Liver (tissue), 8 donors: ENCODE measurements at regions not wholly inside any gene's neighbourhood (a gene's known extent, or its start where the extent isn't known, plus 50 kb on each side); places are given as distances from the start of the nearest gene placed in this dataset.

Experiments
- DNase-seq: peaks from one replicate; pipeline ENCODE4 v3.0.0-alpha.2; 2017; ENCODE audit warnings: low spot score
- H3K27ac ChIP-seq, 2 donors: one replicate each; pipeline ENCODE4 v1.7.0; 2013; ENCODE audit warnings: inconsistent platforms in 2 of 2, low read length in 2 of 2, control low read depth in 1 of 2, low read depth in 1 of 2, mild to moderate bottlenecking in 1 of 2
- H3K27me3 ChIP-seq, 4 donors: one replicate each; pipeline versions ENCODE4 v1.6.1 to v1.7.0; 2013; ENCODE audit warnings: low read length in 3 of 4, inconsistent platforms in 1 of 4, mild to moderate bottlenecking in 1 of 4, moderate library complexity in 1 of 4; ENCODE audit not compliant: control insufficient read depth in 4 of 4, insufficient read depth in 4 of 4
- H3K36me3 ChIP-seq, 4 donors: one replicate each; pipeline versions ENCODE4 v1.6.1 to v1.7.0; 2013; ENCODE audit warnings: low read length in 3 of 4, mild to moderate bottlenecking in 3 of 4, low read depth in 1 of 4, moderate library complexity in 1 of 4; ENCODE audit not compliant: control insufficient read depth in 4 of 4, insufficient read depth in 3 of 4
- H3K4me1 ChIP-seq, 4 donors: one replicate each; pipeline versions ENCODE4 v1.6.1 to v1.7.0; 2013; ENCODE audit warnings: low read length in 3 of 4, mild to moderate bottlenecking in 3 of 4, moderate library complexity in 1 of 4; ENCODE audit not compliant: control insufficient read depth in 4 of 4, insufficient read depth in 4 of 4
- H3K4me3 ChIP-seq, 3 donors: one replicate each; pipeline versions ENCODE4 v1.6.1 to v1.7.0; 2013; ENCODE audit warnings: low read length in 3 of 3, control low read depth in 1 of 3, low read depth in 1 of 3, mild to moderate bottlenecking in 1 of 3
- H3K9ac ChIP-seq, 2 donors: one replicate each; pipeline ENCODE4 v1.7.0; 2013; ENCODE audit warnings: low read length in 2 of 2, mild to moderate bottlenecking in 2 of 2, moderate library complexity in 2 of 2, control low read depth in 1 of 2, low read depth in 1 of 2
- H3K9me3 ChIP-seq, 4 donors: one replicate each; pipeline versions ENCODE4 v1.6.1 to v1.7.0; 2013; ENCODE audit warnings: low read length in 3 of 4; ENCODE audit not compliant: control insufficient read depth in 4 of 4
- FOXA1 ChIP-seq: IDR thresholded peaks from 2 replicates; pipeline ENCODE4 v1.6.1; 2016; ENCODE audit warnings: antibody characterized with exemption
- FOXA2 ChIP-seq: IDR thresholded peaks from 2 replicates; pipeline ENCODE4 v1.6.1; 2016; ENCODE audit warnings: antibody characterized with exemption
- GABPA ChIP-seq, 2 donors: IDR thresholded peaks in 1 of 2; conservative IDR thresholded peaks in 1 of 2; 2 replicates each; pipeline ENCODE4 v1.6.1; 2016; ENCODE audit warnings: antibody characterized with exemption in 2 of 2, mild to moderate bottlenecking in 1 of 2, moderate library complexity in 1 of 2
- HNF4A ChIP-seq, 2 donors: conservative IDR thresholded peaks; 2 replicates each; pipeline ENCODE4 v1.6.1; 2016; ENCODE audit warnings: antibody characterized with exemption in 2 of 2, mild to moderate bottlenecking in 2 of 2
- HNF4G ChIP-seq: IDR thresholded peaks from 2 replicates; pipeline ENCODE4 v1.6.1; 2016; ENCODE audit warnings: antibody characterized with exemption
- JUND ChIP-seq, 2 donors: IDR thresholded peaks; 2 replicates each; pipeline ENCODE4 v1.6.1; 2016; ENCODE audit warnings: antibody characterized with exemption in 2 of 2
- NR2F2 ChIP-seq: IDR thresholded peaks from 2 replicates; pipeline ENCODE4 v1.6.1; 2016; ENCODE audit warnings: antibody characterized with exemption
- RAD21 ChIP-seq, 2 donors: IDR thresholded peaks; 2 replicates each; pipeline ENCODE4 v1.6.1; 2016; ENCODE audit warnings: antibody characterized with exemption in 2 of 2, mild to moderate bottlenecking in 2 of 2
- RXRA ChIP-seq, 2 donors: IDR thresholded peaks; 2 replicates each; pipeline ENCODE4 v1.6.1; 2017 to 2018; ENCODE audit warnings: antibody characterized with exemption in 2 of 2, mild to moderate bottlenecking in 1 of 2
- SP1 ChIP-seq: IDR thresholded peaks from 2 replicates; pipeline ENCODE4 v1.6.1; 2018; ENCODE audit warnings: antibody characterized with exemption, mild to moderate bottlenecking
- TAF1 ChIP-seq: conservative IDR thresholded peaks from 2 replicates; pipeline ENCODE4 v1.6.1; 2016; ENCODE audit warnings: antibody characterized with exemption, mild to moderate bottlenecking
- YY1 ChIP-seq: IDR thresholded peaks from 2 replicates; pipeline ENCODE4 v1.6.1; 2016; ENCODE audit warnings: antibody characterized with exemption, mild to moderate bottlenecking
- WGBS: extraction: QIAGEN DNeasy Blood & Tissue Kit; methylation state at CpG from one replicate; pipeline ENCODE4 v1.1.7; 2013; 5-methylcytosine and 5-hydroxymethylcytosine counted together
- TF ChIP-seq, protein P1 (sequence below): IDR thresholded peaks from 2 replicates; pipeline ENCODE4 v1.6.1; 2016; ENCODE audit warnings: antibody characterized with exemption, mild to moderate bottlenecking
- TF ChIP-seq, protein P2 (sequence below): IDR thresholded peaks from 2 replicates; pipeline ENCODE4 v1.6.1; 2016; ENCODE audit warnings: antibody characterized with exemption
- TF ChIP-seq, protein P3 (sequence below): fragments of 150-350 bp; IDR thresholded peaks from 2 replicates; pipeline ENCODE4 v1.5.1; 2017; ENCODE audit warnings: improper control_type of control experiment, low read depth, low read length; ENCODE audit not compliant: missing input control
- TF ChIP-seq, protein P4 (sequence below): IDR thresholded peaks from 2 replicates; pipeline ENCODE4 v1.6.1; 2016; ENCODE audit warnings: antibody characterized with exemption
- TF ChIP-seq, protein P5 (sequence below): IDR thresholded peaks from 2 replicates; pipeline ENCODE4 v1.6.1; 2016; ENCODE audit warnings: antibody characterized with exemption
- donor health status: healthy.
- donor health status: healthy.
- donor health status: healthy.
- donor health status: healthy.
- donor health status: healthy.

DNA sequence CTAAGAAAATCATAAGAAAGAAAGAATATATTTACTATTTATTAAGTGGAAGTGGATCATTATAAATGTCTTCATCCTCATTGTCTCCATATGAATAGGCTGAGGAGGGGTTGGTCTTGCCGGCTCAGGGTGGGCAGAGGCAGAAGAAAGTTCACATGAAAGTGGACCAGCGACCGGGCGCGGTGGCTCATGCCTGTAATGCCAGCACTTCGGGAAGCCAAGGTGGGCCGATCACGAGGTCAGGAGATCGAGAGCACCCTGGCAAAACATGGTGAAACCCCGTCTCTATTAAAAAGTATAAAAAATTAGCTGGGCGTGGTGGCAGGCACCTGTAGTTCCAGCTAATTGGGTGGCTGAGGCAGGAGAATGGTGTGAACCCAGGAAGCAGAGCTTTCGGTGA is 1145.4 kb downstream of the STIM2 start:
- H3K9ac ChIP-seq = no peak overlapping the region
- H3K27me3 ChIP-seq = no peaks in the 10 kb centered on the region
- no peak overlapping the region for H3K4me3 ChIP-seq
- WGBS = 87% methylated on average over 12 of the region's 12 CpGs
- no peak overlapping the region for H3K27ac ChIP-seq
- H3K36me3 ChIP-seq = no peaks in the 10 kb centered on the region
- TF ChIP-seq, protein P1, sequence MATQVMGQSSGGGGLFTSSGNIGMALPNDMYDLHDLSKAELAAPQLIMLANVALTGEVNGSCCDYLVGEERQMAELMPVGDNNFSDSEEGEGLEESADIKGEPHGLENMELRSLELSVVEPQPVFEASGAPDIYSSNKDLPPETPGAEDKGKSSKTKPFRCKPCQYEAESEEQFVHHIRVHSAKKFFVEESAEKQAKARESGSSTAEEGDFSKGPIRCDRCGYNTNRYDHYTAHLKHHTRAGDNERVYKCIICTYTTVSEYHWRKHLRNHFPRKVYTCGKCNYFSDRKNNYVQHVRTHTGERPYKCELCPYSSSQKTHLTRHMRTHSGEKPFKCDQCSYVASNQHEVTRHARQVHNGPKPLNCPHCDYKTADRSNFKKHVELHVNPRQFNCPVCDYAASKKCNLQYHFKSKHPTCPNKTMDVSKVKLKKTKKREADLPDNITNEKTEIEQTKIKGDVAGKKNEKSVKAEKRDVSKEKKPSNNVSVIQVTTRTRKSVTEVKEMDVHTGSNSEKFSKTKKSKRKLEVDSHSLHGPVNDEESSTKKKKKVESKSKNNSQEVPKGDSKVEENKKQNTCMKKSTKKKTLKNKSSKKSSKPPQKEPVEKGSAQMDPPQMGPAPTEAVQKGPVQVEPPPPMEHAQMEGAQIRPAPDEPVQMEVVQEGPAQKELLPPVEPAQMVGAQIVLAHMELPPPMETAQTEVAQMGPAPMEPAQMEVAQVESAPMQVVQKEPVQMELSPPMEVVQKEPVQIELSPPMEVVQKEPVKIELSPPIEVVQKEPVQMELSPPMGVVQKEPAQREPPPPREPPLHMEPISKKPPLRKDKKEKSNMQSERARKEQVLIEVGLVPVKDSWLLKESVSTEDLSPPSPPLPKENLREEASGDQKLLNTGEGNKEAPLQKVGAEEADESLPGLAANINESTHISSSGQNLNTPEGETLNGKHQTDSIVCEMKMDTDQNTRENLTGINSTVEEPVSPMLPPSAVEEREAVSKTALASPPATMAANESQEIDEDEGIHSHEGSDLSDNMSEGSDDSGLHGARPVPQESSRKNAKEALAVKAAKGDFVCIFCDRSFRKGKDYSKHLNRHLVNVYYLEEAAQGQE = no peak
- TF ChIP-seq JUND (IDR thresholded peaks at IDR 0.05) = no peak
- TF ChIP-seq GABPA (IDR thresholded peaks at IDR 0.05 in 1 of 2, conservative IDR thresholded peaks at IDR 0.05 in 1 of 2) = no peak
- no peak for TF ChIP-seq NR2F2
- TF ChIP-seq FOXA1 = no peak
- no peak for TF ChIP-seq HNF4G
- no peak for TF ChIP-seq HNF4A (conservative IDR thresholded peaks at IDR 0.05)
- TF ChIP-seq, protein P2, sequence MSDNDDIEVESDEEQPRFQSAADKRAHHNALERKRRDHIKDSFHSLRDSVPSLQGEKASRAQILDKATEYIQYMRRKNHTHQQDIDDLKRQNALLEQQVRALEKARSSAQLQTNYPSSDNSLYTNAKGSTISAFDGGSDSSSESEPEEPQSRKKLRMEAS = no peak
- no peak for TF ChIP-seq SP1
- no peak for TF ChIP-seq YY1
- TF ChIP-seq, protein P3, sequence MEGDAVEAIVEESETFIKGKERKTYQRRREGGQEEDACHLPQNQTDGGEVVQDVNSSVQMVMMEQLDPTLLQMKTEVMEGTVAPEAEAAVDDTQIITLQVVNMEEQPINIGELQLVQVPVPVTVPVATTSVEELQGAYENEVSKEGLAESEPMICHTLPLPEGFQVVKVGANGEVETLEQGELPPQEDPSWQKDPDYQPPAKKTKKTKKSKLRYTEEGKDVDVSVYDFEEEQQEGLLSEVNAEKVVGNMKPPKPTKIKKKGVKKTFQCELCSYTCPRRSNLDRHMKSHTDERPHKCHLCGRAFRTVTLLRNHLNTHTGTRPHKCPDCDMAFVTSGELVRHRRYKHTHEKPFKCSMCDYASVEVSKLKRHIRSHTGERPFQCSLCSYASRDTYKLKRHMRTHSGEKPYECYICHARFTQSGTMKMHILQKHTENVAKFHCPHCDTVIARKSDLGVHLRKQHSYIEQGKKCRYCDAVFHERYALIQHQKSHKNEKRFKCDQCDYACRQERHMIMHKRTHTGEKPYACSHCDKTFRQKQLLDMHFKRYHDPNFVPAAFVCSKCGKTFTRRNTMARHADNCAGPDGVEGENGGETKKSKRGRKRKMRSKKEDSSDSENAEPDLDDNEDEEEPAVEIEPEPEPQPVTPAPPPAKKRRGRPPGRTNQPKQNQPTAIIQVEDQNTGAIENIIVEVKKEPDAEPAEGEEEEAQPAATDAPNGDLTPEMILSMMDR = no peak
- TF ChIP-seq TAF1 = no peak
- no peak for TF ChIP-seq RXRA (IDR thresholded peaks at IDR 0.05)
- TF ChIP-seq, protein P4, sequence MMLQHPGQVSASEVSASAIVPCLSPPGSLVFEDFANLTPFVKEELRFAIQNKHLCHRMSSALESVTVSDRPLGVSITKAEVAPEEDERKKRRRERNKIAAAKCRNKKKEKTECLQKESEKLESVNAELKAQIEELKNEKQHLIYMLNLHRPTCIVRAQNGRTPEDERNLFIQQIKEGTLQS = no peak
- TF ChIP-seq RAD21 (IDR thresholded peaks at IDR 0.05) = no peak
- no peak for DNase-seq
- H3K9me3 ChIP-seq = no peaks in the 10 kb centered on the region
- H3K4me1 ChIP-seq = no peaks in the 10 kb centered on the region

DNA sequence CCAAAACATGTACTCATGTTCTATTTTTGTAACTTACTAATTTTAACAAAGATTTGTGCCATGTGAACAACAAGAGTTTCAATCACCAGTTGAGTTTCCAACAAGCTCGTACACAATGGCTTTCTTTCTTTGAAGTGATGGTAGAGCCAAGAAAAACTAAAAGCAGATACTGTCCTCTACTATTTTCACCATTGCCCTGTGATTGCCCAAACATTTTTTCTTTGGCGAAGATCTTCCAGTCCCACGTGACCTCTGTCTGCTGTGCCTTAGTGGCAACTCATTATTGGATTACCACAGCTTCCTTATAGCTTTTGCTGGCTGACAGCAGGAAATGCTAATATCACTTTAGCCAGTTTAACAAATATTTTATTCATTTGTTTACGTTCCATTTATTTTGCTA is 1147.1 kb downstream of the STIM2 start:
- Histone ChIP-seq H3K9me3 (no peaks in the 10 kb centered on the region), H3K27ac (no peak overlapping the region), H3K27me3 (no peaks in the 10 kb centered on the region), H3K36me3 (no peaks in the 10 kb centered on the region), H3K9ac (no peak overlapping the region), H3K4me3 (no peak overlapping the region), H3K4me1 (no peaks in the 10 kb centered on the region)
- WGBS = 72% methylated on average over 4 of the region's 4 CpGs
- no peak for DNase-seq
- TF ChIP-seq FOXA2 = no peak
- TF ChIP-seq, protein P5, sequence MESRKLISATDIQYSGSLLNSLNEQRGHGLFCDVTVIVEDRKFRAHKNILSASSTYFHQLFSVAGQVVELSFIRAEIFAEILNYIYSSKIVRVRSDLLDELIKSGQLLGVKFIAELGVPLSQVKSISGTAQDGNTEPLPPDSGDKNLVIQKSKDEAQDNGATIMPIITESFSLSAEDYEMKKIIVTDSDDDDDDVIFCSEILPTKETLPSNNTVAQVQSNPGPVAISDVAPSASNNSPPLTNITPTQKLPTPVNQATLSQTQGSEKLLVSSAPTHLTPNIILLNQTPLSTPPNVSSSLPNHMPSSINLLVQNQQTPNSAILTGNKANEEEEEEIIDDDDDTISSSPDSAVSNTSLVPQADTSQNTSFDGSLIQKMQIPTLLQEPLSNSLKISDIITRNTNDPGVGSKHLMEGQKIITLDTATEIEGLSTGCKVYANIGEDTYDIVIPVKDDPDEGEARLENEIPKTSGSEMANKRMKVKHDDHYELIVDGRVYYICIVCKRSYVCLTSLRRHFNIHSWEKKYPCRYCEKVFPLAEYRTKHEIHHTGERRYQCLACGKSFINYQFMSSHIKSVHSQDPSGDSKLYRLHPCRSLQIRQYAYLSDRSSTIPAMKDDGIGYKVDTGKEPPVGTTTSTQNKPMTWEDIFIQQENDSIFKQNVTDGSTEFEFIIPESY = no peak
- TF ChIP-seq, protein P4 = no peak
- TF ChIP-seq, protein P2 = no peak
- TF ChIP-seq FOXA1 = no peak
- TF ChIP-seq RXRA (IDR thresholded peaks at IDR 0.05) = no peak
- TF ChIP-seq GABPA (IDR thresholded peaks at IDR 0.05 in 1 of 2, conservative IDR thresholded peaks at IDR 0.05 in 1 of 2) = no peak
- no peak for TF ChIP-seq HNF4A (conservative IDR thresholded peaks at IDR 0.05)
- TF ChIP-seq, protein P3 = no peak
- no peak for TF ChIP-seq JUND (IDR thresholded peaks at IDR 0.05)
- TF ChIP-seq, protein P1 = no peak
- no peak for TF ChIP-seq YY1
- TF ChIP-seq TAF1 = no peak
- TF ChIP-seq HNF4G = no peak
